Ishikawa (cell line): ENCODE measurements at regions not wholly inside any gene's neighbourhood (a gene's known extent, or its start where the extent isn't known, plus 50 kb on each side); places are given as distances from the start of the nearest gene placed in this dataset.

Source experiments
- CREB1 ChIP-seq: IDR thresholded peaks from 2 replicates; pipeline ENCODE4 v1.6.1; 2012; ENCODE audit warnings: low read depth
- EP300 ChIP-seq: IDR thresholded peaks from 2 replicates; pipeline ENCODE4 v1.6.1; 2012; ENCODE audit warnings: borderline replicate concordance
- REST ChIP-seq: IDR thresholded peaks from 2 replicates; pipeline ENCODE4 v1.6.1; 2012; ENCODE audit warnings: low read depth, mild to moderate bottlenecking
- TAF1 ChIP-seq: IDR thresholded peaks from 2 replicates; pipeline ENCODE4 v1.6.1; 2012; ENCODE audit warnings: low read depth, mild to moderate bottlenecking
- YY1 ChIP-seq: IDR thresholded peaks from 2 replicates; pipeline ENCODE4 v1.6.1; 2012; ENCODE audit warnings: low read depth
- TF ChIP-seq, protein P1 (sequence below): IDR thresholded peaks from 2 replicates; pipeline ENCODE4 v1.6.1; 2012
- TF ChIP-seq, protein P2 (sequence below): IDR thresholded peaks from 2 replicates; pipeline ENCODE4 v1.6.1; 2012

DNA sequence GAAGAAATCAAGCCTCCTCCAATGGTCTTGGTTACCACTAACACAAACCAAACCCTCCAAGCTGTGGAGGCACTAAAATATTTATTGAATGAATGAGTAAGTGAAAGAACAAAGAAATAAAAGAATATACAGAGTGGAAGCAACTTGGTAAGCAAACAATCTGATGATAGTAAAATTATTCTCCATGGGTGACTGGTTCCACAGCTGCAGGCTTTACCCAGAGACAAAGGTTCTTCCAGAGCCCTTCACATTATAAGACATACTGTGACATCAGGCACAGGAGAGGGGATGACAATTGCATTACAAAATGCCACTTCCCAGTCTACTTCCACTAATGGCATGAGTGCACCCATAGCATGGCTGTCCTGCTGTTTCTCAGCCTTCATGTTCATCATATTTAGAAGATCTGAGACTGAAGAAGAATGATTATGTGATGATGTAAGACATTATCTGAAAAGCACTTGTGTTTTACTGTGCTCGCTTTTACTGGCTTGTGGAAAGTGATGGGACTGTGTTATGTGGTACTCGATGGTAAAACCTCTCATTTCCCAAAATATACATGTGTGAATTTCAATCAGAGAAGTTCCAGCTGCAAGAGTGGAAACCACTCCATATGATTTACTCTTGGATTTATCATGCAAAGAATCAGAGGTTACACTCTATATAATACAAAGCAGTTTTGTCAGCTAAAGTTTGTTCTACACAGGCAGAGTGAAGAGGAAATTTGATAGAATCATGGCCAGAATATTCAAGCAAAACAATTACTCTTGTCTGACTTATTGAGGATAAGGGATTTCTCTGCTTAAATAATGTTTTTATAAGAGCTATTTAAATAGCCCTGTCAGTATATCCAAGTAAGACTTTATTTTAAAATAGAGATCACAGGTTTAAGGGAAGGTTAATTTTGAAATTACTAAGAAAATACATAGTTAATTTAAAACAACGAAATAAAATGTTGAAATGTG, 220.2 kb upstream of the NBEA start:
- TF ChIP-seq YY1 (no peak), CREB1 (no peak), REST (no peak), EP300 (no peak), TAF1 (no peak)
- TF ChIP-seq, protein P1, sequence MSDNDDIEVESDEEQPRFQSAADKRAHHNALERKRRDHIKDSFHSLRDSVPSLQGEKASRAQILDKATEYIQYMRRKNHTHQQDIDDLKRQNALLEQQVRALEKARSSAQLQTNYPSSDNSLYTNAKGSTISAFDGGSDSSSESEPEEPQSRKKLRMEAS = no peak
- TF ChIP-seq, protein P2, sequence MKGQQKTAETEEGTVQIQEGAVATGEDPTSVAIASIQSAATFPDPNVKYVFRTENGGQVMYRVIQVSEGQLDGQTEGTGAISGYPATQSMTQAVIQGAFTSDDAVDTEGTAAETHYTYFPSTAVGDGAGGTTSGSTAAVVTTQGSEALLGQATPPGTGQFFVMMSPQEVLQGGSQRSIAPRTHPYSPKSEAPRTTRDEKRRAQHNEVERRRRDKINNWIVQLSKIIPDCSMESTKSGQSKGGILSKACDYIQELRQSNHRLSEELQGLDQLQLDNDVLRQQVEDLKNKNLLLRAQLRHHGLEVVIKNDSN = no peak
